ENCODE measurements at regions not wholly inside any gene's neighbourhood (a gene's known extent, or its start where the extent isn't known, plus 50 kb on each side); places are given as distances from the start of the nearest gene placed in this dataset.

DNA sequence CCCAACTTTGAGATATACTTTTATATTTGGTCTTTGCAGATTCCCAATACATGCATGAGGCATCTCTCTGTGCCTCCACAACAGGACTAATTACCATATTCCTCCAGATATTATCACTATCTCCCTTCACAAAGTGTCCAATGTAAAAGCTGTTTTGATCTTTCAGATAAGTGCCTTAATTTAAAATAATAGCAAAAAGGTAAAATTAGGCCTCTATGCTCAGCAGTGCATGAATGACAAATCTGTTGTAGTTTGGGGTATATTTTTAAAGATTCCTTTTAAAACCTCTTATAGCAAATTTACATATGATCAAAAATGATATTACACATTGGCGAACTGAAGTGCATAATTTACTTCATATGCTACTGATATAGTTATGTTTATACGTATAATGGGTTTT is 369.2 kb upstream of the CCNH start:
- TF ChIP-seq CTCF (conservative IDR thresholded peaks at IDR 0.05; ENCODE audit: low read length), result no peak
- no peak for TF ChIP-seq EZH2phosphoT487 (IDR thresholded peaks at IDR 0.05; ENCODE audit: borderline replicate concordance, low read depth, low read length)

Data from OCI-LY7 (cell line).